ENCODE measurements at regions not wholly inside any gene's neighbourhood (a gene's known extent, or its start where the extent isn't known, plus 50 kb on each side); places are given as distances from the start of the nearest gene placed in this dataset.

- intact Hi-C loops (cut with micrococcal nuclease; ENCODE audit: unreplicated experiment) = no loop called here
These were observed 214.8 kb downstream of the TTC6 start for GRCh38 chr14:37810094-37810801.

GRCh38 chr14:37813732-37814131, 218.3 kb downstream of the TTC6 start:
- CTCF ChIA-PET = no interaction called here
- in situ Hi-C loops (cut with HindIII; ENCODE audit: low pct_unique_long_range_greater_than_20kb, low sequenced_read_pairs) = no loop called here

More at GRCh38 chr14:37810094-37810801, 214.8 kb downstream of the TTC6 start:
- no peaks in the 10 kb centered on the region for H3K9me3 ChIP-seq (ENCODE audit: control insufficient read depth, insufficient read depth, low read depth, low read length)
- POLR2A ChIA-PET = no interaction called here
- H3K4me3 ChIP-seq (ENCODE audit: low read depth in 2 of 2, low read length in 2 of 2) = no peak overlapping the region
- no peaks in the 10 kb centered on the region for H3K36me3 ChIP-seq (ENCODE audit: control insufficient read depth, insufficient read depth, low read length)
- no peaks in the 10 kb centered on the region for H3K27me3 ChIP-seq (ENCODE audit: control insufficient read depth, insufficient read depth, low read length)
- no peak for DNase-seq (ENCODE audit: low read depth, low spot score)
- in situ Hi-C loops (cut with HindIII; ENCODE audit: low pct_unique_long_range_greater_than_20kb, low sequenced_read_pairs) = no loop called here
- ATAC-seq = no peak
- no peak overlapping the region for H3K27ac ChIP-seq (ENCODE audit: low read length)
- CTCF ChIA-PET = no interaction called here
- no peaks in the 10 kb centered on the region for H3K4me1 ChIP-seq (ENCODE audit: control insufficient read depth, insufficient read depth, low read length)
- no peak for TF ChIP-seq POLR2AphosphoS5 (IDR thresholded peaks at IDR 0.05; ENCODE audit: low read depth, low read length)
- no peak for TF ChIP-seq CTCF (IDR thresholded peaks at IDR 0.05)
- TF ChIP-seq, protein P1, sequence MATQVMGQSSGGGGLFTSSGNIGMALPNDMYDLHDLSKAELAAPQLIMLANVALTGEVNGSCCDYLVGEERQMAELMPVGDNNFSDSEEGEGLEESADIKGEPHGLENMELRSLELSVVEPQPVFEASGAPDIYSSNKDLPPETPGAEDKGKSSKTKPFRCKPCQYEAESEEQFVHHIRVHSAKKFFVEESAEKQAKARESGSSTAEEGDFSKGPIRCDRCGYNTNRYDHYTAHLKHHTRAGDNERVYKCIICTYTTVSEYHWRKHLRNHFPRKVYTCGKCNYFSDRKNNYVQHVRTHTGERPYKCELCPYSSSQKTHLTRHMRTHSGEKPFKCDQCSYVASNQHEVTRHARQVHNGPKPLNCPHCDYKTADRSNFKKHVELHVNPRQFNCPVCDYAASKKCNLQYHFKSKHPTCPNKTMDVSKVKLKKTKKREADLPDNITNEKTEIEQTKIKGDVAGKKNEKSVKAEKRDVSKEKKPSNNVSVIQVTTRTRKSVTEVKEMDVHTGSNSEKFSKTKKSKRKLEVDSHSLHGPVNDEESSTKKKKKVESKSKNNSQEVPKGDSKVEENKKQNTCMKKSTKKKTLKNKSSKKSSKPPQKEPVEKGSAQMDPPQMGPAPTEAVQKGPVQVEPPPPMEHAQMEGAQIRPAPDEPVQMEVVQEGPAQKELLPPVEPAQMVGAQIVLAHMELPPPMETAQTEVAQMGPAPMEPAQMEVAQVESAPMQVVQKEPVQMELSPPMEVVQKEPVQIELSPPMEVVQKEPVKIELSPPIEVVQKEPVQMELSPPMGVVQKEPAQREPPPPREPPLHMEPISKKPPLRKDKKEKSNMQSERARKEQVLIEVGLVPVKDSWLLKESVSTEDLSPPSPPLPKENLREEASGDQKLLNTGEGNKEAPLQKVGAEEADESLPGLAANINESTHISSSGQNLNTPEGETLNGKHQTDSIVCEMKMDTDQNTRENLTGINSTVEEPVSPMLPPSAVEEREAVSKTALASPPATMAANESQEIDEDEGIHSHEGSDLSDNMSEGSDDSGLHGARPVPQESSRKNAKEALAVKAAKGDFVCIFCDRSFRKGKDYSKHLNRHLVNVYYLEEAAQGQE (IDR thresholded peaks at IDR 0.05; ENCODE audit: insufficient read depth in 1 of 2, low read depth in 2 of 2, low read length in 1 of 2) = no peak
- no peak for TF ChIP-seq TCF7L2 (IDR thresholded peaks at IDR 0.05; ENCODE audit: low read depth, low read length)
- TF ChIP-seq SIN3A (IDR thresholded peaks at IDR 0.05; ENCODE audit: borderline replicate concordance, insufficient read depth, low read depth, low read length) = no peak
- BruUV-seq (replicated peaks) = no TSS peak

More at GRCh38 chr14:37813732-37814131, 218.3 kb downstream of the TTC6 start:
- intact Hi-C loops (cut with micrococcal nuclease; ENCODE audit: unreplicated experiment) = no loop called here
- H3K27ac ChIP-seq (ENCODE audit: low read length) = no peak overlapping the region
- no peaks in the 10 kb centered on the region for H3K36me3 ChIP-seq (ENCODE audit: control insufficient read depth, insufficient read depth, low read length)
- POLR2A ChIA-PET = no interaction called here
- no peak overlapping the region for H3K4me3 ChIP-seq (ENCODE audit: low read depth in 2 of 2, low read length in 2 of 2)
- ATAC-seq = no peak
- DNase-seq (ENCODE audit: low read depth, low spot score) = no peak
- H3K27me3 ChIP-seq (ENCODE audit: control insufficient read depth, insufficient read depth, low read length) = no peaks in the 10 kb centered on the region
- no peak for TF ChIP-seq POLR2AphosphoS5 (IDR thresholded peaks at IDR 0.05; ENCODE audit: low read depth, low read length)
- no peak for TF ChIP-seq TCF7L2 (IDR thresholded peaks at IDR 0.05; ENCODE audit: low read depth, low read length)
- no peak for TF ChIP-seq CTCF (IDR thresholded peaks at IDR 0.05)
- no peak for TF ChIP-seq SIN3A (IDR thresholded peaks at IDR 0.05; ENCODE audit: borderline replicate concordance, insufficient read depth, low read depth, low read length)
- TF ChIP-seq, protein P1 (IDR thresholded peaks at IDR 0.05; ENCODE audit: insufficient read depth in 1 of 2, low read depth in 2 of 2, low read length in 1 of 2) = no peak
- no TSS peak for BruUV-seq (replicated peaks)
- H3K4me1 ChIP-seq (ENCODE audit: control insufficient read depth, insufficient read depth, low read length) = no peaks in the 10 kb centered on the region
- no peaks in the 10 kb centered on the region for H3K9me3 ChIP-seq (ENCODE audit: control insufficient read depth, insufficient read depth, low read depth, low read length)
